ENCODE measurements at regions not wholly inside any gene's neighbourhood (a gene's known extent, or its start where the extent isn't known, plus 50 kb on each side); places are given as distances from the start of the nearest gene placed in this dataset.
A peak's percentile ranks its signal among the peaks of the same experiment; 100 is the strongest.

DNA sequence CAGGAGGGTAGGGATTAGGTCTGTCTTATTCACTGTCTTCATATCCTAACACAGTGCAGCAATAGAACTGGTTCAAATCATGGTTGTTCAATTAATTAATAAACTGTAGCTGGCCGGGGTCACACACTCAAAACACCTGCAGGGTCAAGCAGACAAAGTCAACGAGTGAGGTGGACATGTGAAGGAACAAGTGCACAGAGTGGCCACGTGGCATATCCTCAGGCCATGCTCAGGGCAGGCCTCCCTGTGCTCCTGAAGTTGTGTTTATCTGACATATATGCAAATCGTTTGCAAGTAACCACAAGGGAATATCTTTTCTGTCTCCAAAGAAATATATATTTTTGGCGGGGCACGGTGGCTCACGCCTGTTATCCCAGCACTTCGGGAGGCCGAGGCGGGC lies 98.5 kb upstream of the ZMIZ1 start:
- H3K4me3 Mint-ChIP-seq (ENCODE audit: unreplicated experiment) = no peak overlapping the region
- ChIA-PET POLR2A (interaction anchor here (1.3 kb wide), 1 partner anchor 10 kb away, joined by 3 read pairs; no protein-coding TSS in a partner anchor), CTCF (no interaction called here)
- H3K27me3 Mint-ChIP-seq (ENCODE audit: insufficient read depth, unreplicated experiment) = no peaks in the 10 kb centered on the region
- no peak for DNase-seq (ENCODE audit: unreplicated experiment)
- no TSS peak for BruUV-seq (replicated peaks)
- no peaks in the 10 kb centered on the region for H3K36me3 Mint-ChIP-seq (ENCODE audit: insufficient read depth, unreplicated experiment)
- TF ChIP-seq, protein P1, sequence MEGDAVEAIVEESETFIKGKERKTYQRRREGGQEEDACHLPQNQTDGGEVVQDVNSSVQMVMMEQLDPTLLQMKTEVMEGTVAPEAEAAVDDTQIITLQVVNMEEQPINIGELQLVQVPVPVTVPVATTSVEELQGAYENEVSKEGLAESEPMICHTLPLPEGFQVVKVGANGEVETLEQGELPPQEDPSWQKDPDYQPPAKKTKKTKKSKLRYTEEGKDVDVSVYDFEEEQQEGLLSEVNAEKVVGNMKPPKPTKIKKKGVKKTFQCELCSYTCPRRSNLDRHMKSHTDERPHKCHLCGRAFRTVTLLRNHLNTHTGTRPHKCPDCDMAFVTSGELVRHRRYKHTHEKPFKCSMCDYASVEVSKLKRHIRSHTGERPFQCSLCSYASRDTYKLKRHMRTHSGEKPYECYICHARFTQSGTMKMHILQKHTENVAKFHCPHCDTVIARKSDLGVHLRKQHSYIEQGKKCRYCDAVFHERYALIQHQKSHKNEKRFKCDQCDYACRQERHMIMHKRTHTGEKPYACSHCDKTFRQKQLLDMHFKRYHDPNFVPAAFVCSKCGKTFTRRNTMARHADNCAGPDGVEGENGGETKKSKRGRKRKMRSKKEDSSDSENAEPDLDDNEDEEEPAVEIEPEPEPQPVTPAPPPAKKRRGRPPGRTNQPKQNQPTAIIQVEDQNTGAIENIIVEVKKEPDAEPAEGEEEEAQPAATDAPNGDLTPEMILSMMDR (IDR thresholded peaks at IDR 0.05; ENCODE audit: unreplicated experiment) = no peak
- intact Hi-C loops (cut with micrococcal nuclease) = loop anchor here (10.0 kb wide), 1 partner anchor 225 kb away; no protein-coding TSS in a partner anchor
- H3K27ac Mint-ChIP-seq (ENCODE audit: low read depth, unreplicated experiment) = no peak overlapping the region
- peaks cover 22% of the 10 kb centered on the region for H3K4me1 Mint-ChIP-seq (ENCODE audit: insufficient read depth, unreplicated experiment)
- no peaks in the 10 kb centered on the region for H3K9me3 Mint-ChIP-seq (ENCODE audit: unreplicated experiment)

DNA sequence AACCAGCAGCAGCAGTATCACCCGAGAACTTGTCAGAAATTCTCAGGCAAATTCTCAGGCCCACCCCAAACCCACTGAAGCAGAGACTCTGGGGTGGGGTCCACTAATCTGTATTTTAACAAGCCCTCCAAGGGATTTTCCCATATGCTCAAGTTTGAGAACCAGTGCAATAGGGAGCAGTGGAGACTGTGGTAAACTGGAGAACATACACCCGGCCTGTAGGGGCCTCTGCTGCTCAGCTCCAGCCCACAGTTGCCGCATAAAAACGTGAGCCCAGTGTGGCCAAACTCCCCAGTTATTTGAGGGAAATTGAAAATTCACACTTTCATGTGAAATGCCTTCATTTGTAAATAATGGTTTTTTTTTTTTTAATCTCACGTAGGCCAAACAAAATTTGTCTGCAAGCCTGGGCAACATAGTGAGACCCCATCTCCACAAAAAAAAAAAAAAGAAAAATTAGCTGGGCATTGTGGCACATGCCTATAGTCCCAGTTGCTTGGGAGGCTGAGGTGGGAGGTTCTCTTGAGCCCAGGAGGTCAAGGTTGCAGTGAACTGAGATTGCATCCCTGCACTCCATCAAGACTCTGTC lies 97.6 kb upstream of the ZMIZ1 start:
- H3K4me1 Mint-ChIP-seq (ENCODE audit: insufficient read depth, unreplicated experiment) = peaks cover 17% of the 10 kb centered on the region
- ChIA-PET CTCF (interaction anchor here (0.9 to 1.2 kb wide), 2 partner anchors 40 to 547 kb away, joined by 3 to 4 read pairs; no protein-coding TSS in a partner anchor), POLR2A (interaction anchor here (0.6 kb wide), 1 partner anchor 40 kb away, joined by 3 read pairs; no protein-coding TSS in a partner anchor)
- no peaks in the 10 kb centered on the region for H3K27me3 Mint-ChIP-seq (ENCODE audit: insufficient read depth, unreplicated experiment)
- intact Hi-C loops (cut with micrococcal nuclease) = loop anchor here (10.0 kb wide), 1 partner anchor 224 kb away; no protein-coding TSS in a partner anchor
- no peak overlapping the region for H3K27ac Mint-ChIP-seq (ENCODE audit: low read depth, unreplicated experiment)
- H3K4me3 Mint-ChIP-seq (ENCODE audit: unreplicated experiment) = no peak overlapping the region
- no peak for DNase-seq (ENCODE audit: unreplicated experiment)
- TF ChIP-seq, protein P1 (IDR thresholded peaks at IDR 0.05; ENCODE audit: unreplicated experiment) = no peak
- no peaks in the 10 kb centered on the region for H3K9me3 Mint-ChIP-seq (ENCODE audit: unreplicated experiment)
- no TSS peak for BruUV-seq (replicated peaks)
- no peaks in the 10 kb centered on the region for H3K36me3 Mint-ChIP-seq (ENCODE audit: insufficient read depth, unreplicated experiment)

DNA sequence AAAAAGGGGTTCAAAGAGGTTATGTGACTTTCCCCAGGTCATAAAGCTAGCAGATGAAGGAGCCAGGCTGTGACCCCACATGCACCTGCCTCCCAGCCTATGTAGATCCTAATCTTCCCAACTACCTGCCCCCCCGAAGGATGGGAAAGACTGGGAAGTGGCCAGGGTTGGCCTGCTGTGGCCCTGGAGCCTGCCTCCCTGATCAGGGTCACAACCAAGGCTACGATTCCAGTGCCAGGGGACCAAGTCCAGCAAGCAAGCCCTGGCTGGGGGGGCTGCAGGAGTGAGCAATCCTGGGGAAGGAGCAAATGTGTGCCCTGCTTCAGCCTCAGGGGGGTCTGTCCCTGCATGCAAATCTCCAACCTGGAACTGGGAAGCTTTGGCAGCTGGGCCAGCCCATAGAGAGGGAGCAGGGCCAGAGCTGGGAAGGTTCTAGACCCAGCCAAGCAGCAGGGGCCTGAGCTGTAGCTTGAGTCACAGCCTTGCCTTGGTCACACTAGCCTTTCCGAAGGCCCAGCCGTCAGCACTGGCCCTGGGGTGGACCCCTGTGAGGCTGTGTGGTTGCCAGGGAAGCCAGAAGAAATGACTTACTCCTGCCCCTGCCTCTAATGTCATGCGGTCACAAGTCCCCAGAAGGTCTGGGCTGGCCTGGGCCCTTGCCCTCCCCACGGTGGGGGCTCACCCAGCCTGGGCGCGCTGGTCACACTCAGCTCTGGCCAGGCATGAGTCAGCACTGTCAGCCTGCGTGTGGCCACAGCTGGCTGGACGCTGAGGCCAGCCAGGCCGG lies 96.4 kb upstream of the ZMIZ1 start:
- no TSS peak for BruUV-seq (replicated peaks)
- POLR2A ChIA-PET = interaction anchor here (0.6 to 2.2 kb wide), 2 partner anchors 21 to 39 kb away, joined by 3 to 13 read pairs; no protein-coding TSS in a partner anchor
- Mint-ChIP-seq H3K9me3 (ENCODE audit: unreplicated experiment) (no peaks in the 10 kb centered on the region), H3K4me3 (ENCODE audit: unreplicated experiment) (peak overlapping the region; percentile 78), H3K27ac (ENCODE audit: low read depth, unreplicated experiment) (peak overlapping the region; percentile 51), H3K36me3 (ENCODE audit: insufficient read depth, unreplicated experiment) (no peaks in the 10 kb centered on the region), H3K27me3 (ENCODE audit: insufficient read depth, unreplicated experiment) (no peaks in the 10 kb centered on the region), H3K4me1 (ENCODE audit: insufficient read depth, unreplicated experiment) (peaks cover 27% of the 10 kb centered on the region)
- CTCF ChIA-PET = interaction anchor here (0.6 to 1.2 kb wide), 4 partner anchors 24 to 548 kb away, joined by 3 to 4 read pairs (median 3); no protein-coding TSS in a partner anchor
- TF ChIP-seq, protein P1 (IDR thresholded peaks at IDR 0.05; ENCODE audit: unreplicated experiment) = no peak
- DNase-seq (ENCODE audit: unreplicated experiment) = peak; percentile 47
- intact Hi-C loops (cut with micrococcal nuclease) = loop anchor here (2.0 to 10.0 kb wide), 2 partner anchors 46 to 222 kb away; no protein-coding TSS in a partner anchor

Data from MCF 10A (cell line).